Spleen (tissue), 11 donors: ENCODE measurements at regions not wholly inside any gene's neighbourhood (a gene's known extent, or its start where the extent isn't known, plus 50 kb on each side); places are given as distances from the start of the nearest gene placed in this dataset.

Source experiments
- DNase-seq: peaks from one replicate; pipeline ENCODE4 v3.0.0-alpha.2; 2020
- H3K27ac ChIP-seq, 8 donors: fragments of 200-600 bp; sonication (generic) in 7 of 8; 1 replicate in 4 of 8; 2 replicates in 4 of 8; pipeline versions ENCODE4 v1.5.0 to v1.8.0; 2016 to 2021; ENCODE audit warnings: inconsistent platforms in 4 of 8, mild to moderate bottlenecking in 4 of 8, moderate library complexity in 1 of 8
- H3K27me3 ChIP-seq, 7 donors: fragments of 200-600 bp; sonication (generic) in 6 of 7; replicated peaks in 1 of 7; 1 replicate in 4 of 7; 2 replicates in 3 of 7; pipeline versions ENCODE4 v1.5.0 to v1.8.0; 2016 to 2021; ENCODE audit warnings: inconsistent platforms in 3 of 7, mild to moderate bottlenecking in 1 of 7
- H3K36me3 ChIP-seq, 6 donors: fragments of 200-600 bp; sonication (generic) in 5 of 6; 1 replicate in 4 of 6; 2 replicates in 2 of 6; pipeline versions ENCODE4 v1.5.0 to v1.8.0; 2016 to 2021; ENCODE audit warnings: inconsistent platforms in 2 of 6
- H3K4me1 ChIP-seq, 6 donors: fragments of 200-600 bp; sonication (generic) in 5 of 6; 1 replicate in 3 of 6; 2 replicates in 3 of 6; pipeline versions ENCODE4 v1.5.0 to v1.8.0; 2016 to 2021; ENCODE audit warnings: inconsistent platforms in 3 of 6
- H3K4me3 ChIP-seq, 8 donors: fragments of 200-600 bp; sonication (generic) in 7 of 8; 1 replicate in 4 of 8; 2 replicates in 4 of 8; pipeline versions ENCODE4 v1.5.0 to v1.8.0; 2016 to 2021; ENCODE audit warnings: inconsistent platforms in 4 of 8, mild to moderate bottlenecking in 4 of 8, moderate library complexity in 2 of 8
- H3K9me3 ChIP-seq, 8 donors: fragments of 200-600 bp; sonication (generic) in 7 of 8; 1 replicate in 4 of 8; 2 replicates in 4 of 8; pipeline versions ENCODE4 v1.5.0 to v1.8.0; 2016 to 2021; ENCODE audit warnings: inconsistent platforms in 4 of 8
- POLR2A ChIP-seq, 3 donors: fragments of 450-650 bp; IDR thresholded peaks; one replicate each; pipeline ENCODE4 v1.5.1; 2017; ENCODE audit warnings: antibody characterized with exemption in 3 of 3, mild to moderate bottlenecking in 1 of 3
- POLR2AphosphoS5 ChIP-seq, 3 donors: sonication (generic); formaldehyde crosslinking; IDR thresholded peaks; one replicate each; pipeline ENCODE4 v1.5.1; 2017; ENCODE audit warnings: antibody characterized with exemption in 3 of 3
- WGBS, 5 donors: extraction: QIAGEN DNeasy Blood & Tissue Kit in 3 of 5; methylation state at CpG; one replicate each; pipeline versions ENCODE4 v1.1.5 to v1.1.7; 2013 to 2018; 5-methylcytosine and 5-hydroxymethylcytosine counted together
- intact Hi-C: fragments of 100-400 bp; cut with DNase I; formaldehyde crosslinking; loops from one replicate; pipeline ENCODE4 v1.15.0; 2023; ENCODE audit warnings: low total_unique reads
- TF ChIP-seq, protein P1 (sequence below), 11 experiments: fragments of 200-600 bp in 7 of 11; fragments of 450-650 bp in 4 of 11; sonication (generic) in 4 of 11; IDR thresholded peaks in 8 of 11; conservative IDR thresholded peaks in 3 of 11; 1 replicate in 7 of 11; 2 replicates in 4 of 11; pipeline versions ENCODE4 v1.4.0 to v1.8.0; 2016 to 2021; ENCODE audit warnings: antibody characterized with exemption in 11 of 11, inconsistent platforms in 4 of 11, mild to moderate bottlenecking in 1 of 11
- donor health status: healthy with polysubstance abuse.
- donor health status: DM: no; HTN: no; CAD: no; lungs with moderate emphysema.
- donor health status: DM: no; HTN: no; CAD: no.
- donor health status: Bipolar disorder and iron deficiency.
- donor health status: healthy.
- donor health status: DM: no; HTN: no; CAD: no.
- donor health status: DM: yes; HTN: yes; CAD: no.

GRCh38 chr3:15892311-15893227 lies 94.8 kb upstream of the ANKRD28 start:
- Histone ChIP-seq H3K4me1 (no peaks in the 10 kb centered on the region), H3K36me3 (no peaks in the 10 kb centered on the region), H3K27ac (no peak overlapping the region), H3K27me3 (no peaks in the 10 kb centered on the region), H3K9me3 (peaks cover 0 to 11% (median 7%) of the 10 kb centered on the region in 8 donors), H3K4me3 (no peak overlapping the region)
- TF ChIP-seq POLR2AphosphoS5 (IDR thresholded peaks at IDR 0.05) (no peak), POLR2A (IDR thresholded peaks at IDR 0.05) (no peak)
- TF ChIP-seq, protein P1, sequence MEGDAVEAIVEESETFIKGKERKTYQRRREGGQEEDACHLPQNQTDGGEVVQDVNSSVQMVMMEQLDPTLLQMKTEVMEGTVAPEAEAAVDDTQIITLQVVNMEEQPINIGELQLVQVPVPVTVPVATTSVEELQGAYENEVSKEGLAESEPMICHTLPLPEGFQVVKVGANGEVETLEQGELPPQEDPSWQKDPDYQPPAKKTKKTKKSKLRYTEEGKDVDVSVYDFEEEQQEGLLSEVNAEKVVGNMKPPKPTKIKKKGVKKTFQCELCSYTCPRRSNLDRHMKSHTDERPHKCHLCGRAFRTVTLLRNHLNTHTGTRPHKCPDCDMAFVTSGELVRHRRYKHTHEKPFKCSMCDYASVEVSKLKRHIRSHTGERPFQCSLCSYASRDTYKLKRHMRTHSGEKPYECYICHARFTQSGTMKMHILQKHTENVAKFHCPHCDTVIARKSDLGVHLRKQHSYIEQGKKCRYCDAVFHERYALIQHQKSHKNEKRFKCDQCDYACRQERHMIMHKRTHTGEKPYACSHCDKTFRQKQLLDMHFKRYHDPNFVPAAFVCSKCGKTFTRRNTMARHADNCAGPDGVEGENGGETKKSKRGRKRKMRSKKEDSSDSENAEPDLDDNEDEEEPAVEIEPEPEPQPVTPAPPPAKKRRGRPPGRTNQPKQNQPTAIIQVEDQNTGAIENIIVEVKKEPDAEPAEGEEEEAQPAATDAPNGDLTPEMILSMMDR (IDR thresholded peaks at IDR 0.05 in 8 of 11, conservative IDR thresholded peaks at IDR 0.05 in 3 of 11): no peak
- intact Hi-C loops: no loop called here
- 60 to 72% (median 63%) methylated on average over 3 of the region's 3 CpGs for WGBS, 5 donors
- DNase-seq: no peak

DNA sequence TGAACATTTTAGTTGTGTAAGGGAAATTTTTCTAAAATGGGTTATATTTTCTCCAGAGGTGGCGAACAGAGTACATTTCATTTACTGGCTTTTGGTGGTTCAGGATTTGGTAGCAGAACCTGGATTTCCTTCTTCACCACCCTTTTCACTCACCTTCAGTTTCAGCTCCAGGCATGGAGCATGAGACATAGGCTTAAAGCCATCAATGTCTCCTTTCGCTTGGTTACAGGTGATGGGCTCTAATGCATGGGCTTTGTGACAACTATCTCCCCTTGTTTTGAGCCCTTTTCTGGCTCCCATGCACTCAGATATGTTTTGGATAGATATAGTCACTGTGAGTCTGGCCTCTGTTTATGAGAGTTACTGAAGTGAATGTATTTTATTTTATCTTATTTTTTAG lies 96.6 kb upstream of the ANKRD28 start:
- WGBS, 5 donors: 93 to 99% (median 97%) methylated on average over 2 of the region's 2 CpGs
- peaks cover 0 to 11% (median 7%) of the 10 kb centered on the region in 8 donors for H3K9me3 ChIP-seq
- H3K27ac ChIP-seq: no peak overlapping the region
- intact Hi-C loops: no loop called here
- H3K36me3 ChIP-seq: no peaks in the 10 kb centered on the region
- no peak overlapping the region for H3K4me3 ChIP-seq
- TF ChIP-seq, protein P1 (IDR thresholded peaks at IDR 0.05 in 8 of 11, conservative IDR thresholded peaks at IDR 0.05 in 3 of 11): no peak
- TF ChIP-seq POLR2A (IDR thresholded peaks at IDR 0.05): no peak
- no peak for TF ChIP-seq POLR2AphosphoS5 (IDR thresholded peaks at IDR 0.05)
- no peaks in the 10 kb centered on the region for H3K27me3 ChIP-seq
- no peaks in the 10 kb centered on the region for H3K4me1 ChIP-seq
- DNase-seq: no peak

DNA sequence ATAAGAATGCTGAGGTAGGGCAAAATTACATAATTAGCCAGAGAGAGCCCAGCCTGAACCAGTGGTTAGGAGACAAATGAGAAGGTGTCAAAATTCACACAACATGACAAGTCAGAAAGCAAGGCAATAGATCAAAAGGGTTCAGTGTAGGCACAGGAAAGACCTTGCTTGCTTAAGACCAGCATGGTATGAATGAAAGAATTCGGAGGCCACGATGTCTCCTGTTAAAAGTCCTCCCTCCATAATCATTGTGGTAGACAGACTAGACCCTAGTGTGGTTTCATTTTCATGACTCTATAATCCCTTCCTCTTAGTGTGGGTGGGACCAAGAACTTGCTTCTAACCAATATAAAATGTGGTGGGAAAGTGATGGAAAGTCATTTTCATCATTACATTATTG lies 98.7 kb upstream of the ANKRD28 start:
- no peak for DNase-seq
- H3K27me3 ChIP-seq: no peaks in the 10 kb centered on the region
- H3K4me1 ChIP-seq: no peaks in the 10 kb centered on the region
- intact Hi-C loops: no loop called here
- peaks cover 0 to 11% (median 7%) of the 10 kb centered on the region in 8 donors for H3K9me3 ChIP-seq
- TF ChIP-seq POLR2A (IDR thresholded peaks at IDR 0.05): no peak
- TF ChIP-seq, protein P1 (IDR thresholded peaks at IDR 0.05 in 8 of 11, conservative IDR thresholded peaks at IDR 0.05 in 3 of 11): no peak
- TF ChIP-seq POLR2AphosphoS5 (IDR thresholded peaks at IDR 0.05): no peak
- no peak overlapping the region for H3K4me3 ChIP-seq
- no peaks in the 10 kb centered on the region for H3K36me3 ChIP-seq
- WGBS, 5 donors: 71 to 92% (median 82%) methylated on average over 2 of the region's 2 CpGs
- H3K27ac ChIP-seq: no peak overlapping the region

DNA sequence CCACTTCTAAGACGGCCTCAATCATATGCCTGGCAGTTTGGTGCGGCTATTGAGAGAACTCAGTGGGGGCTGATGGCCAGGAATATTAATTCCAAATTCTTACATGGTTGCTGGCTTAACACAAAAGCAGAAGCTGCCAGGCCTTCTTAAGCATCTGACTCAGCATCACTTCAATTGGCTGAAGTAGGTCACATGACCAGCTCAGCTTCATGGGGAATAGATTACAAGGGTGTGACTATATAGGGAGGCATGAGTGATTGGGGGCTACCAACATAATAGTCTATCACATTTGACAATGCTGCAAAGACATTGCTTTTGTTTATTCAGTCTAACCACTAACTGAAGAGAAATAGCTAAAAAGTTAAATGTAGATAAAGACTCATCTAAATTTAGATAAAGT lies 101.6 kb upstream of the ANKRD28 start:
- intact Hi-C loops: no loop called here
- 88 to 100% (median 93%) methylated on average over 2 of the region's 2 CpGs for WGBS, 5 donors
- no peak overlapping the region for H3K27ac ChIP-seq

More for the DNA sequence above, 101.6 kb upstream of the ANKRD28 start:
- H3K9me3 ChIP-seq: peaks cover 0 to 11% (median 7%) of the 10 kb centered on the region in 8 donors
- DNase-seq: no peak
- H3K4me3 ChIP-seq: no peak overlapping the region
- H3K4me1 ChIP-seq: peaks cover 0 to 5% (median 0%) of the 10 kb centered on the region in 6 donors
- H3K36me3 ChIP-seq: no peaks in the 10 kb centered on the region
- TF ChIP-seq, protein P1 (IDR thresholded peaks at IDR 0.05 in 8 of 11, conservative IDR thresholded peaks at IDR 0.05 in 3 of 11): no peak
- no peak for TF ChIP-seq POLR2A (IDR thresholded peaks at IDR 0.05)
- H3K27me3 ChIP-seq: no peaks in the 10 kb centered on the region
